DMS153 (cell line): ENCODE measurements at regions not wholly inside any gene's neighbourhood (a gene's known extent, or its start where the extent isn't known, plus 50 kb on each side); places are given as distances from the start of the nearest gene placed in this dataset.
A peak's percentile ranks its signal among the peaks of the same experiment; 100 is the strongest.
"Not testable (repeated sequence)": the region's sequence is repeated elsewhere in the genome, so short reads cannot be mapped to it uniquely, and the experiment has no call there.

Source experiments
- DNase-seq: peaks from one replicate; lab custom pipeline; 2025; lab: John Stamatoyannopoulos, UW

DNA sequence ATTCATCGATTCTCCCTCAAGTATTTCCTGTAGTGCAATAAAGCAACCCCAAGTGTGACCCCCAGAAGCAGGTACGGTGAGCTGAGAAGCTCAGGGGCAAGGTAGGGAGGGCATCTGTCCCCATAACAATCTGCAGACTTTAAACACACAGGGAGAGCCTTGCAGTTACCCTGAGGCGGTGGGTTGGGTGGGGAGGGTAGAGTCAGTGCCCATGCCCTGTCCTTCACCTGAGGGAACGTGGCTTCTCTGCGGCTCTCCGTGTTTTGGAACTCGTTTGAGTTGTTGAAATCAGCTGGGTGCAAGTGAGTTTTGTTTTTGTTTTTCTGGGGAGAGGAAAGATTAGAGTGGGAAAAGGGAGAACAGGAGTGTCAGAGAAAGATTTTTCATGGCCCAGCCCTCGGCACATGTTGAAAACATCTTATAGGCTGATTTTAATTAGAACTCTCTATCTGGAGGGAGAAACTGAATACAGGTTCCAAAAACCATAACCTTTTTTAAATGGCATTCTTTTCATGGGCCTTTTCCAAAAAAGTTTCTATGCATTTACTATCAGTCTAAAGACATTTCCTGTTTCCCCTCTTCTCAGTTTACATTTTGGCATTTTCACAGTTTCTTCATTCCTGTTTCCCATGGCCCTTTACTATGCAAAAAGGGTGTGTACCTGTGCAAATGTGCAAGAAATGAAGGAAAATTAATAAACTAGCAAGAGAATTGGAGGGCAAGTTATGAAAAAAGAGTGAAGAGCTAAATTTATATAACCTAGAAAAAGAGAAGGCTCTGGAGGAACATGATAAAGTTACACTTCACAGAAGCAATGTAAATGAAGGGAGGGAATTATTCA, 266.5 kb upstream of the VLDLR start:
- DNase-seq: no peak

DNA sequence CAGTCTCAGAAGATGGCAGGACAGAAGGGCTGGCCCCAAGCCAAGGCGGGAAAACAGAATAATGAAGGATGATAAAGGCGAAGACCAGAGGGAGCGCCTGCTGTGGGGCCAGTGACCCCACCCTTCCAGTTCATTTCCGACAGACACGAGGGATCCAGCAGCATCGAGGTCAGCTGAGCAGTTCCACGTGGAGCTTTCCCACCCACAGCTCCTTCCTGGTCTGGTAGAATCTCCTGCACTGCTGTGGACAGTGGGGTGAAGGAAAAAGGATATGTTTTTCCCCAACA, 265.9 kb upstream of the VLDLR start:
- DNase-seq: no peak

DNA sequence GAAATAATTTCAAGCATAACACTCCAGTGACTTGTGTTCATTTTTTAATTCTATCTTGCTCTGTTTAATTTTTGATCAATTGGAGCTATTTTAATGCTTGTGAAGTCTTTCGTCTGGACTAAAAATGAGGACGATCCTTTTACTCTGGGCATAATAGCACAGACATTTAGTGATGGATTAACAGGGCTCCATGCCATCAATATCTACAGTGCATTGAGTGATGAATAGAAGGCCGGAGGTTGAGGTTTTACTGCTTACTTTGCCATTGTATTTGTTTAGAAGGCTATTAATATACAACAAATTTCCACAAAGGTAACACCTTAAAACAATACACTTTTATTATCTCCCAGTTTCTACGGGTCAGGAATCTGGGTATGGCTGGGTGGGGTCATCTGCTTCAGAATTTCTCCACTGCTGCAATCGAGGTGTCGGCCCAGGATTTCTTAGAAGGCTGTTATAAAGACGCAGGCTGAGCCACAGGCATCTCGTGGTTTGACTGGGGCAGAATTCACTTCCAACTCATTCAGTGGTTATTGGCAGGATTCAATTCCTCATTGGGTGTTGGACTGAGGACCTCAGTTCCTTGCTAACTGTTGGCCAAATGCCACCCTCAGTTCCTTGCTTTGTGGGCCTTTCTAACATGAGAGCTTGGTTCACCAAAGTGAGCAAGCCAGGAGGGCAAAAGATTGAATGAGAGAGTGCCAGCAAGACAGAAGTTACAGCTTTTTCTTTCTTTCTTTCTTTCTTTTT, 265.4 kb upstream of the VLDLR start:
- no peak for DNase-seq

DNA sequence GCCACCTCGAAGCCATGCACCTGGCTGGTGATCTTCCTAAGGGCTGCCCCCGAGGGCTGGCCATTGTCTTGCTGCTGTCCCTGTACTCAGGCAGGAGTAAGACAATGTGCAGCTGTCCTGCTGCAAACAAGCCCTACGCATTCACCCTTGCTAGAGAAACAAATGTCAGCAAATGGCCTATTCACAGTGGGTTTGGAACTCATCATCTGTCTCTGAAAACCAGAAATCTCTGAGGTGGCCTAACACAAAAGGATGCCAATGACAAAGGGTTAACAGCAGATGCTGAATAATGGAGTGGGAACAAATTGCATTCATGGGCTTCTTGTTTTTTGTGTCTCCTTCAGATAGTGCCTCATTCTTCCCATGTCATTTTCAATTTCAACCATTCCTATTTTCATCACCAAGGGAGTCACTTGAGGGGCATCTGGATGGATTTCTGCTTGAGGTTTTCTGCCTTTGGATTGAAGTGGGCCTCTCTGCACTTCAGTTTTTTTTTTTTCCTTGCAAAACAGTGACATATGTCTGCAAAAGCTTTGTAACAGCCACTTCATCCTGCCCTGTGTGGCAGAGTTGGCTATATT, 261.6 kb upstream of the VLDLR start:
- DNase-seq: peak; percentile 46

DNA sequence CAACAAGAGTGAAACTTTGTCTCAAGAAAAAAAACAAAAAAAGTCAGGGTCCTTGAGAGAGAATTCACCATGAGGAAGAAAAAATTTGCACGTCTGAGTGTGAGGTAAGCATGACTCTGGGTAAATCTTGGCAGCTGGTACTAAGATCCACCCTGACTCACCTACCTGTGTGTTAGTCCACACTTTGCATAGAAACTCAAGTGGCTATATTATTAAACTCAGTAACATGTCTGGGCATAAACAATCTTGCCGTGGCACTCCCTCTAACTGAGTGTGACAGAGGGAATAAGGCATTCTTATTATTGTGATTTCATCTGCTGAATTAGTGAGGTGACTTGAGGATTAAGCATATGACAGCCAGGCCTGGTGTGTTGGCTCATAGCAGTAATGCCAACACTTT, 259.4 kb upstream of the VLDLR start:
- DNase-seq: peak; percentile 11

DNA sequence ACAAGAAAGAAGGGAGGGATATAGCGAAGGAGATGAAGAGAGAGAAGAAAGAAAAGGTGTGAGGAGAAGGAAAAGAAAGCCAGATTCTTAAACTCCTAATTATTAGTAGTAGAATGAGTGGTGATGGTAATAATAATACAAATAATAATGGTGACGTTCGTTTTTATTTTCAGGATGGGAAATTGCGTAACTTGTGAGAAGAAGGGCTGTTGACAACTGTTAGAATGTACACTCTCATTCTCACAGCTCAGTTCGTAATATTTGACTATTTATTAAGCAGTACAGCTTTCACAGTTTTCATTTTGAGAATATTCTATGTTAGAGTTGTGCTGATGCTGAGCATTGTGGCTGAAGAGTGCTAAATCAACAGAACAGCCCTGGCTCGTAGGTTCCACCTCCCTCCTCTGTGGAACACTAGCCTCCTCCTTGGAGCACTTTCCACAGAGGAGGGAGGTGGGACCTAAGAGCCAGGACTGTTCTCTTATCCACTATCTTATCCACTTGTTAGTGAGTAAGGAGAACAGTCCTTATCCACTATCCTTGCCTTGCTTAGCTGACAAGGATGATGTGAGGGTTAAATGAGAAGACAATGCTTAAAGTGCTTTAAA, 258.3 kb upstream of the VLDLR start:
- no peak for DNase-seq

DNA sequence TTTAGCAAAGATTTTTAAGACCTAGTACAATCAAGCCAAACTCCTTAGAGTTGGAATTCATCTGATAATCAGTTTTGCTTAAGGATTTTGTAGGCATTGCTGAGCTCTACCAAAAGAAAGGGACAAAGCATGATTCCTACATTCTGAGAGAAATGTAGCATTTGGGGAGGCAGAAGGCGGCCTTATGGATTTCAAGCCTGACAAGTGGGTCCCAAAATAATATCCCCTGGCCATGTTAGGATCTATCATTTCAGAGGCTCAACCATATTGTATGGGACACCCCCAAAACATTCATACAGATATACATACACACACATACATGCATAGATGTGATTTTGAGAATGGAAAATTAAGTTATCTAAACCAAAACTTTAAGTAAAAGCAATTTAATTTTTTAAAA, 257.8 kb upstream of the VLDLR start:
- no peak for DNase-seq

DNA sequence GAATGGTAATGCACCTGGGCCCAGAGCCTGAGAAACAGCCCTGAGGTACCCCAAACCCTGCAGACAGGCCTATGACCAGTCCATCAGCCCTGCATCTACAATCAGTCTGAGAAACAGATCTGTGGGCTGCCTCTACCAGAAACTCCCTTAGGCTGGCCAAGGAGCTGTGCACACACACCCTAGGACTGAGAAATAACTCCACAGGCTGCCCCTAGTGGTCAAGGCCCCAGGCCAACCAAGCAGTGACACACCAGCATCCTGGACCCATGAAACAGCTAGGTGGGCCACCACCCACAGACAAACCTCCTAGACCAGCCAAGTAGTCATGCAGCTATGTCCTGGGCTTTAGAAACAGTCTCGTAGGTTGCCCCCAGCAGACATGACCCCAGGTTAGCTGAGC, 253.6 kb upstream of the VLDLR start:
- DNase-seq: no peak

DNA sequence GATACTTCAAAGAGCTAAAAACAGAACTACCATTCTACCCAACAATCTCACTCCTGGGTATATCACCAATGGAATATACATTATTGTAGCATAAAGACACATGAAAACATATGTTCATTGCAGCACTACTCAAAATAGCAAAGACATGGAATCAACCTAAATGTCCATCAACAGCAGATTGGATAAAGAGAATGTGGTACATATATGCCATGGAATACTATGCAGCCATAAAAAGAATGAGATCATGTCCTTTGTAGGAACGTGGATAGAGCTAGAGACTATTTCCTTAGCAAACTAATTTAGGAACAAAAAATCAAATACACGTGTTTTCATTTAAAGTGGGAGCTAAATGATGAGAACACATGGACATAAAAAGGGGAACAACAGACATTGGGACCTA, 247.9 kb upstream of the VLDLR start:
- DNase-seq: no peak

DNA sequence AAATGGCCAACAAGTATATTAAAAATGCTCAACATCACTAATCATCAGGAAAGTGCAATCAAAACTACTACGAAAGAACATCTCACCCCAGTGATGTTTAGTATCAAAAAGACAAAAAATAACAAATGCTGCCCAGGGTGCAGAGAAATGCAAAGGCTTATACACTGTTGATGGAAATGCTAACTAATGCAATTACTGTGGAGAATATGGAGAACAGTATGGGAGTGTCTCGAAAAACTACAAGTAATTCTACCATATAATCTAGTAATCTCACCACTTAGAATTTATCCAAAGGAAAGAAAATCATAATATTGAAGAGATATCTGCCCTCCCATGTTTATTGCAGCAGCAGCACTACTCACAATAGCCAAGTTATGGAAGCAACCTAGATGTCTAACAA, 246.5 kb upstream of the VLDLR start:
- no peak for DNase-seq

DNA sequence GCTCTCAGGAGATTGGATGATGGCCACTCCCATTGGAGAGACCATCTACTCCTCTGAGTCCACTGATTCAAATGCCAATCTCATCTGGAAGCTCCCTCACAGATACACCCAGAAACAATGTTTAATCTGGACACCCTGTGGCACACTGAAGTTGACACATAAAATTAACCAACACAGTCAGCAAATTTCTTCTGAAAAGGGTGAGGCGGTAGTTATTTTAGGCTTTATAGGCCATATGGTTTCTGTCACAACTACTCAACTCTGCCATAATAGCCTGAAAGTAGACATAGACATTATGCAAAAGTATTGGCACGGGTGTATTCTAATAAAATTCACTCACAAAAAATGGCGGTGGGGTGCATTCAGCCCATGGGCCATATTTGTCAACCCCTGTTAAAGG, 244.5 kb upstream of the VLDLR start:
- no peak for DNase-seq

DNA sequence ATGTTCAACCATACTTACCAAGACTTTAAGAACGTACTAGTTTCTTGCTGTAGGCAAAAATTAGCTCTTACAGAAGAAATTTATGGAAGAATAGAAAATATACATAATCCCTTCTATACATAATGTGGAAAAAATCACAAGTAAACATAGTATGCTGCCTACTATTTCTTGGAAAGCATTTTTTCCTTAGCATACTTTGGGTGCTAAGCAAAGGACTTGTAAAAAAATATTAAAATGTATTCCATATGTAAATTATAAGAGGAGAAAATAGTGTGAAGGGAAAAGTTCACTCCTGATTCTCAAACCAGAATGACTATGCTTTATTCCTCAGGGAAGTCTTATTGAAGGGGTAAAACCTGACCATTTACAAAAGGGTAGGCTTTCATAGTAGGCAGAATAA, 243.8 kb upstream of the VLDLR start:
- DNase-seq: no peak

DNA sequence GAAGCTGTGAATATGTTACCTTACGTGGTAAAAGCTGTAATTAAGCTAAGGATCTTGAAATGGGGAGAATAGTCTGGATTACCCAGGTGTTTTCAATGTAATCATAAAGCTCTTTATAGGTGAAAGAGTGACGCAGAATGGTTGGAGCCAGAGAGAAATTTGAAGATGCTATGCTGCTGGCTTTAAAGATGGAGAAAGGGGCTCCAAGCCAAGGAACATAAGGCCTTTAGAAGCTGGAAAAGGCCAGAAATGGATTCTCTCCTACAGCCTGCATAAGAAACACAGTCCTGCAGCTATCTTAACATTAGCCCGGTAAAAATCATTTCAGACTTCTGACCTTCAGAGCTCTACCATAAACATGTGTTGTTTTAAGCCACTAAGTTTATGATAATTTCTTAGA, 243.3 kb upstream of the VLDLR start:
- DNase-seq: no peak

DNA sequence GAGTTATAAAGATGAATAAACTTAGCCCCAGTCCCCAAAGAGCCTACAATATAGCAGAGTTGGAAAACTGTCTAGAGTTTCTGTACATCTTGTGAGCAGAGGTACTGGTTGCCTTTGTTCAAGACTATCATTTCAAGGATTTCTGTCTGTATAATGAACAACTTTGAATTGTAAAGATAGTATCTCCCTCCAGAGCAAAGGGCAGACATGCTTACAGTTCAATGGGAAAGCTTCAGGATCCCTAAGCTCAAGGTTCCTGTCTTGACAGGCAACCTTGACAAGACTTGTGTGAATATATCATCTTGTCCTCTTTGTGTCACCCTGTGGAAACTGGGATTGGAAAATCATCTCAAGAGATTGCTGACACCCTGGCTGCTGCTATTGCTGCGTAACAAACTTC, 242.8 kb upstream of the VLDLR start:
- DNase-seq: no peak

DNA sequence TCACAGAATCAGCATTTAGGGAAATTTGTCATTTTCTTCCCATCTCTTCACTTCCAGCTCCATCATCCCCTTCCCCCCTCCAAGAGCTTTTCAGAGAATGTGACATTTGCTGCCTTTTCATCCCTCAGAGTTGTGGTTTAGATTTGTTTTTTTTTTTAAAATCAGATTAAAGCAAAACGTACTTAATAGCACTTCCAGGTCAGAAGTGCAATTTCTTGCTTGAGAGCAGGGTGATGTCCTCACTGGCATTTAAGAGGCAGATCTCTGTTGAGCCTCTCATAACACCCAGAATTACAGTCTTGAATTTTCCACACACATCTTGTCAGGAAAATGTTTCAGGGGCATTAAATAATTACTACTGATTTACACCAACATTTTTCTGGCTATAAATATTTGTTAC, 236.8 kb upstream of the VLDLR start:
- DNase-seq: no peak

DNA sequence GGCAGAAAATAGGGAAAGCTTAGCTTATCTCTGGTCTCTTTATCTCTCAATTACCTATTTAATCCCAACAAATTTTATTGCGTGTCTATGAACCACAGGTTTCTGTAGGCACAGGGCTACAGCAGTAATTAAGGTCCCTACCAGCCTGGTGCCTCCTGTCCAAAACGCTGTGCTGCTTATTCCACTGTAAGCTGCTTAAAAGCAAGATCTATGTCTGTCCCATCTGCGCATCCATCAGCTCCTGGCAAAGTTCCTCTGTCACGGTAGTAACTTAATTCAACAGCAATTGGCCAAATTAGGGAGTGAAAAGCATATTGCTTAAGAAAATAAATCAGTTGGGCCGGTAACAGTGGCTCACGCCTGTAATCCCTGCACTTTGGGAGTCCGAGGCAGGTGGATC, 235.8 kb upstream of the VLDLR start:
- no peak for DNase-seq

DNA sequence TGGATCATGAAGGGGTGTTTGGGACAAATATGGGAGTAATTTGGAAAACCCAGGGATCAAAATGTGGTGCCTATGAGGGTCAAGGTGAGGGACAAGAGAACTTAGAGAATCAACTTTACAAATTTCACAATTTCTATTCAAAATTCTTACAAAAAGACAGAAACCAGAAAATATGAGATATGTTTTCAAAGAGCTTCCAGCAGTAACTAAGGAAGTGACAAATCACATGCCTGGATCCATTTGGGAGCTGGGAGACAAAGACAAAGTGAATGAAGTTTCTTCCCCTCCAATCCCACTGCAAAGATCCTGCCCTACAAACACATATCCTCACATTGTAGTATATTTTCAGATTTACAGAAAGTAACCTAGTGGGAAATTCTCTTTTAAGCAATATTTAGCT, 235.0 kb upstream of the VLDLR start:
- no peak for DNase-seq

DNA sequence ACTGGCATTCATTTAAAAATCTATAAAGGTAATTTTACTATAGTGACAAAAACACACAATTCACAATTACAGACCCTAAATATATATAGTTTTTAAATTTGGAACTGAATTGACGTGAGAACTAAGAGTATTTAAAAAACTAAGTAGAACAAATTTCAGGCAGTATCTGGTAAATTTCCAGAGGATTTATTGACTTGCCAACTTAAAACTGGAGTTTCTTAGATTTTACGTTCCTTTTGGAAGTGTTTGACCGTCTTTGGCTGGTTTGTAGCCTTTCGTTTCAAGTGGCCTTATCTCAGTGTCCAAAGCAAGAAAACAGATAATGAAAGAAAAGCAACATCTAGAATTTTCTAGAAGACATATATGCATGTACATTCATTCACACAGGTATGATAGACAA, 234.4 kb upstream of the VLDLR start:
- DNase-seq: no peak

DNA sequence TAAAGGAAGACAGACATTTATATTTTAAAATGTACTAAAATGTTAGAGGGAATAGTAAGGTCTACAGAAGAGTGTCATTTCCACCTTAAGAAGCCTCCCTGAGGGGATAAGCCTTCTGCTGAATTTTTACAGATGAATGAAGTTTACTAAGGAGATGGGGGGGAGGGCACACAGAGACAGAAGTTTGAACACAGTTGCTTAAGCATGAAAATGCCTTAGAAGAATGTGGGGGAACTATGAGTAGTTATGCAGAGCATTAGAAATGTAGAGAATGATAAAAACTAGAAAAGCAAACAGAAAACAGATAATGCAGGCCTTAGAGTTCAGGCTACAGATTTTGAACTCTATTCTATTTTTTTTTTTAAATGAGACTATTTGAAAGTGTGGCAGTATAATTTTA, 232.2 kb upstream of the VLDLR start:
- DNase-seq: no peak

DNA sequence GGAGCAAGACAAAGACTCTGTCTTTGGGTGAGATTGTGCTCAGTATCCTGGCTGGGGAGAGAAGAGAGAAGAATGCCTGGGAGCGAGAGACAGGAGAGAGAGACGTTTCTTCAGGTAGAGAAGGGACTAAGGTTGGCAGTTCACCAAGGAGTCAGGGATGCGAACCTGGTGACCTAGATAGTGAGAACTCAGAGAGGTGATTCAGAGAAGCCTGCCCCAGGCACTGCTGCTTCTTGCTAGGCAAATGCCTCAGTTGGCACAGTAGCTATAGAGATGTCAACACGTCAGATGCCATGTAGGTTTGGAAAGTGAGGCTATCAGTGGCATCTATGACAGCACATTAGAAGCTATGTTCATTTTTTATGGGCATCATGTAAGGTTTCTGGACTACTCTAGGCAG, 231.6 kb upstream of the VLDLR start:
- DNase-seq: no peak

DNA sequence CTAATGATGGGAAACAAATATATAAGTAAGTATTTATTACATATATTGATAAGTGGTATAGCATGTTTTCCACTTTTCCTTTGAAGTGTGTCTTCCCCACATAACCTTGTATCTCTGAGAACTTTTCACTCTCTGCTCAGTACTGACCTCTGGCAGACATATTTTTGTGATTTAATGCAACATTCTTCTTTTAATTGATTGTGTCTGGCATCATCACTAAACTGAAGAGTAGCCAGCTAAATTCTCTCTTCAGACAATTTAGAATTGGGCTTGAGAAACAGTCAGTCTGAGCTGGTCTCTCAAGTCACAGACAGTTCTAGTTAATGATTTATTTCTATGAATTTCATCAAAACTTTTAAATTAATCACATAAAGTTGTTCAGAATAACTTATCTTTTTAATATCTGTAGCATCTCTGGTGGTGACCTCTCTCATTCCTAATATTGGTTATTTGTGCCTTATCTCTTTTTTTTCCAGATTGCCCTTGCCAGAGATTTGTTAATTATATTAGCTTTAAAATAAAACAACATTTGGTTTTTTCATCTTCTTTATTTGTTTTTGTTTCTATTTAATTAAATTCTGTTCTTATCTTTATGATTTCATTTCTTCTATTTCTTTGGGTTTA, 230.0 kb upstream of the VLDLR start:
- not testable (repeated sequence) for DNase-seq

DNA sequence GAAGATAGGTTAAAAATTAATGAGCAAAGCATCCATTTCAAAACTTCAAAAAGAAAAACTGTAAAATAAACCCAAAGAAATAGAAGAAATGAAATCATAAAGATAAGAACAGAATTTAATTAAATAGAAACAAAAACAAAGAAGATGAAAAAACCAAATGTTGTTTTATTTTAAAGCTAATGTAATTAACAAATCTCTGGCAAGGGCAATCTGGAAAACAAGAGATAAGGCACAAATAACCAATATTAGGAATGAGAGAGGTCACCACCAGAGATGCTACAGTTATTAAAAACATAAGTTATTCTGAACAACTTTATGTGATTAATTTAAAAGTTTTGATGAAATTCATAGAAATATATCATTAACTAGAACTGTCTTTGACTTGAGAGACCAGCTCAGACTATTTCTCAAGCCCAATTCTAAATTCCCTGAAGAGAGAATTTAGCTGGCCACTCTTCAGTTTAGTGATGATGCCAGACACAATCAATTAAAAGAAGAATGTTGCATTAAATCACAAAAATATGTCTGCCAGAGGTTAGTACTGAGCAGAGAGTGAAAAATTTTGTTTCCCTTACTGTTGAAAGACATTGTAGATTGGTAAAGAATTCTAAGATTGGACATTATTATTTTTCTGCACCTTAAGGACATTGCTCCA, 227.4 kb upstream of the VLDLR start:
- DNase-seq: not testable (repeated sequence)
